K562 (cell line): ENCODE measurements at regions not wholly inside any gene's neighbourhood (a gene's known extent, or its start where the extent isn't known, plus 50 kb on each side); places are given as distances from the start of the nearest gene placed in this dataset.

Source experiments
- ATAC-seq: fragments of 200-7000 bp; cut with Tn5 transposase; 3 replicates; pipeline ENCODE4 v1.9.1; 2020; ENCODE audit warnings: moderate library complexity
- BruUV-seq: library from RNA; stranded (reverse); fragments of 400-500 nt; replicated peaks from 2 replicates; lab custom pipeline; 2021; lab: Mats Ljungman, UMichigan
- CTCF ChIA-PET: fragments of 300-600 bp; formaldehyde crosslinking; extraction: SDS; loops from one replicate; lab custom pipeline; 2021; ENCODE audit warnings: low intra/inter-chr PET ratio; lab: Yijun Ruan, JAX
- POLR2A ChIA-PET: fragments of 300-600, 350-650 bp; sonication (Branson Sonifier 250); formaldehyde crosslinking; extraction: SDS; loops from one replicate; lab custom pipeline; 2021; ENCODE audit warnings: antibody characterized with exemption, inconsistent platforms; lab: Yijun Ruan, JAX
- DNase-seq, 4 experiments: peaks; one replicate each; pipeline versions ENCODE4 v3.0.0 to v3.0.0-alpha.2; 2011 to 2018; ENCODE audit warnings: low spot score in 3 of 4, mixed read lengths in 3 of 4; ENCODE audit errors: extremely low read depth in 1 of 4
- FAIRE-seq: peaks from 2 replicates; lab custom pipeline; 2011; peaks lifted over from hg19 to GRCh38; lab: Jason Lieb, UNC
- H2AFZ ChIP-seq: 2 replicates; pipeline ENCODE4 v1.6.0; 2011; ENCODE audit warnings: low read depth, low read length, control low read depth, inconsistent platforms
- H3K27ac ChIP-seq: fragments of 200-600 bp; 3 replicates; pipeline ENCODE4 v1.8.0; 2011; ENCODE audit warnings: low read depth, mild to moderate bottlenecking, control low read depth, inconsistent platforms, low read length, moderate library complexity, mixed read lengths; ENCODE audit errors: extremely low read depth
- H3K27me3 ChIP-seq, 2 experiments: fragments of 300-600 bp in 1 of 2; 2 replicates in 1 of 2; 3 replicates in 1 of 2; pipeline versions ENCODE4 v1.6.0 to v1.8.0; 2011; ENCODE audit warnings: inconsistent platforms in 2 of 2, low read length in 2 of 2, mild to moderate bottlenecking in 1 of 2, mixed read lengths in 1 of 2, moderate library complexity in 1 of 2; ENCODE audit not compliant: control insufficient read depth in 2 of 2, insufficient read depth in 2 of 2
- H3K36me3 ChIP-seq: fragments of 300-600 bp; 3 replicates; pipeline ENCODE4 v1.8.0; 2011; ENCODE audit warnings: mild to moderate bottlenecking, low read length, inconsistent platforms; ENCODE audit not compliant: control insufficient read depth, insufficient read depth
- H3K4me1 ChIP-seq, 2 experiments: fragments of 200-600 bp in 1 of 2; replicated peaks in 1 of 2; 2 replicates in 1 of 2; 3 replicates in 1 of 2; pipeline versions ENCODE4 v1.5.1 to v1.8.0; 2011; ENCODE audit warnings: inconsistent platforms in 2 of 2, low read length in 2 of 2, mild to moderate bottlenecking in 1 of 2, mixed read lengths in 1 of 2, moderate library complexity in 1 of 2; ENCODE audit not compliant: control insufficient read depth in 2 of 2, insufficient read depth in 2 of 2
- H3K4me2 ChIP-seq: 2 replicates; pipeline ENCODE4 v1.6.1; 2011; ENCODE audit warnings: low read length, control low read depth, inconsistent platforms, mixed read lengths; ENCODE audit not compliant: insufficient read depth
- H3K4me3 ChIP-seq: fragments of 200-600 bp; sonication (generic), shearing (Covaris generic); 2 replicates; pipeline ENCODE4 v1.5.1; 2016; ENCODE audit warnings: control low read depth, inconsistent platforms
- H3K79me2 ChIP-seq: fragments of 200-600 bp; 3 replicates; pipeline ENCODE4 v1.8.0; 2011; ENCODE audit warnings: low read length, inconsistent platforms; ENCODE audit not compliant: control insufficient read depth, insufficient read depth
- H3K9ac ChIP-seq, 2 experiments: 2 replicates each; pipeline versions ENCODE4 v1.6.0 to v1.6.1; 2011; ENCODE audit warnings: low read depth in 2 of 2, low read length in 2 of 2, control low read depth in 1 of 2, inconsistent platforms in 1 of 2, mild to moderate bottlenecking in 1 of 2, mixed read lengths in 1 of 2; ENCODE audit not compliant: insufficient read depth in 1 of 2
- H3K9me1 ChIP-seq: one replicate; pipeline ENCODE4 v1.6.0; 2011; ENCODE audit warnings: inconsistent platforms, mild to moderate bottlenecking, low read length, moderate library complexity; ENCODE audit not compliant: control insufficient read depth, insufficient read depth
- H3K9me3 ChIP-seq: replicated peaks from 2 replicates; pipeline ENCODE4 v1.5.1; 2011; ENCODE audit warnings: low read depth, low read length, inconsistent platforms; ENCODE audit not compliant: control insufficient read depth, insufficient read depth
- H4K20me1 ChIP-seq: replicated peaks from 2 replicates; pipeline ENCODE4 v1.6.1; 2011; ENCODE audit warnings: low read length, inconsistent platforms, mixed read lengths; ENCODE audit not compliant: control insufficient read depth, insufficient read depth
- BRCA1 ChIP-seq, 2 experiments: fragments of 450-650 bp in 1 of 2; sonication (generic) in 1 of 2; formaldehyde crosslinking in 1 of 2; IDR thresholded peaks; 2 replicates each; pipeline versions ENCODE4 v1.5.0 to v1.6.1; 2017 to 2020; ENCODE audit warnings: mild to moderate bottlenecking in 1 of 2, missing genetic modification reagents in 1 of 2
- CCAR2 ChIP-seq: fragments of 200-400 bp; formaldehyde crosslinking; IDR thresholded peaks from 2 replicates; pipeline ENCODE4 v1.6.1; 2017; ENCODE audit warnings: mild to moderate bottlenecking, low read depth, low read length
- CHD1 ChIP-seq: fragments of 200-600 bp; sonication (generic); IDR thresholded peaks from one replicate; pipeline ENCODE4 v1.6.1; 2012; ENCODE audit warnings: mild to moderate bottlenecking, moderate library complexity, low read length, inconsistent platforms
- ESRRA ChIP-seq: fragments of 450-650 bp; IDR thresholded peaks from 2 replicates; pipeline ENCODE4 v1.6.1; 2014; ENCODE audit warnings: low read depth, mild to moderate bottlenecking, moderate library complexity, borderline replicate concordance
- HNRNPLL ChIP-seq: fragments of 200-400 bp; formaldehyde crosslinking; IDR thresholded peaks from 2 replicates; pipeline ENCODE4 v1.6.1; 2017; ENCODE audit warnings: low read length, low read depth, mild to moderate bottlenecking; ENCODE audit not compliant: poor library complexity, severe bottlenecking
- KLF1 ChIP-seq: fragments of 450-650 bp; IDR thresholded peaks from 2 replicates; pipeline ENCODE4 v1.6.1; 2016; ENCODE audit warnings: missing genetic modification characterization, missing compliant biosample characterization
- NR0B1 ChIP-seq: fragments of 450-650 bp; IDR thresholded peaks from one replicate; pipeline ENCODE4 v1.6.1; 2018; ENCODE audit warnings: mild to moderate bottlenecking, moderate library complexity; ENCODE audit not compliant: partially characterized antibody
- RFX7 ChIP-seq: fragments of 250-450 bp; sonication (Bioruptor Pico); IDR thresholded peaks from 2 replicates; pipeline ENCODE4 v1.5.1; 2021; ENCODE audit warnings: mild to moderate bottlenecking
- ZBTB40 ChIP-seq, 2 experiments: fragments of 450-650 bp in 1 of 2; sonication (generic) in 1 of 2; formaldehyde crosslinking in 1 of 2; IDR thresholded peaks; 2 replicates each; pipeline versions ENCODE4 v1.7.1 to v1.9.0; 2016 to 2022; ENCODE audit warnings: inconsistent platforms in 1 of 2, mild to moderate bottlenecking in 1 of 2, missing genetic modification reagents in 1 of 2
- ZEB2 ChIP-seq: fragments of 450-650 bp; IDR thresholded peaks from 2 replicates; pipeline ENCODE4 v1.6.1; 2016
- ZNF140 ChIP-seq: fragments of 250-450 bp; sonication (Bioruptor Pico); IDR thresholded peaks from 2 replicates; pipeline ENCODE4 v1.8.0; 2021; ENCODE audit warnings: moderate library complexity, mild to moderate bottlenecking, inconsistent platforms
- ZNF212 ChIP-seq: fragments of 450-650 bp; formaldehyde crosslinking; IDR thresholded peaks from 2 replicates; pipeline ENCODE4 v1.4.0; 2020; ENCODE audit warnings: mild to moderate bottlenecking
- ZNF696 ChIP-seq: fragments of 250-450 bp; sonication (Bioruptor Pico); conservative IDR thresholded peaks from 2 replicates; pipeline ENCODE4 v1.4.0; 2020; ENCODE audit warnings: mild to moderate bottlenecking, moderate library complexity
- WGBS: fragments of 100-300 bp; shearing (Covaris generic); methylation state at CpG from one replicate; pipeline ENCODE4 v1.1.6; 2016; ENCODE audit warnings: low coverage, mixed read lengths; ENCODE audit not compliant: insufficient coverage; ENCODE audit errors: missing lambda C conversion rate; 5-methylcytosine and 5-hydroxymethylcytosine counted together
- in situ Hi-C: fragments of 300-500 bp; cut with MboI; formaldehyde crosslinking; loops from 4 replicates; pipeline ENCODE4 v1.15.0; 2018; ENCODE audit warnings: inconsistent platforms, mixed read lengths
- intact Hi-C: fragments of 100-400 bp; cut with micrococcal nuclease; formaldehyde crosslinking; loops from 2 replicates; pipeline ENCODE4 v1.14.2; 2022

DNA sequence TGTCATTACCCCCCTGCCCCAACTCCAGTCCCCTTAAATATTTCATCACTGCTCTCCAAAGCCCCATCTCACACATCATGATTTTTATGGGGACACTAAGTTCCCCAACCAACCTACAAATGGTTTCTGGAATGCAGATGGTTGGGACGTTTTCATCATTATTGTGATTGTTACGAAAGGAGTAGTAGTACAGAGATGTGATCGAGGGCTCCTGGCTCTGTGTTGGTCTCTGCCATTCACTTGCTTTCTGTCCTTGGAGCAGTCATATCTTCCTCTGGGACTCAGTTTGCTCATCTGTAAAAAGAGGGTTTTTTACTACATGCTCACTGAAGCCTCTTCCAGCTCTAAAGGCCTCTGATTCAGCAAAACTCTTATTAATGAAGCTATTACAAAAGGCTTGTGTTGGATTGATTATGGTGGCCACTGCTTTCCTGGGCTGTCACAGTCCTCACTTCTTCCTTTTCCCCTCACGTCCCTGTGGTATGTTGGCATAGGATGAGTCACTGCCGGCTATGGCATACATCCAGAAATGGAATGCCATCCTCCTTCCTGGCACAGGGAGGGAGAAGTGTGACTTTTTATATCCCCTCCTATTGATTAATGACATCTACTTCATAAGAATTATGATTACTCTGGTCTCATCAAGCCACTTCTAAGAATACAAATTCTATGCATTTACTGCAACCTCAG is 593.7 kb downstream of the METTL15 start:
- Histone ChIP-seq H3K9me3 (no peaks in the 10 kb centered on the region), H3K9ac (no peak overlapping the region), H3K4me1 (no peaks in the 10 kb centered on the region), H2AFZ (no peak overlapping the region), H3K79me2 (no peaks in the 10 kb centered on the region), H3K36me3 (no peaks in the 10 kb centered on the region), H3K4me2 (no peak overlapping the region), H3K4me3 (no peak overlapping the region), H3K27ac (no peak overlapping the region), H3K9me1 (no peaks in the 10 kb centered on the region), H4K20me1 (no peaks in the 10 kb centered on the region), H3K27me3 (no peaks in the 10 kb centered on the region)
- CTCF ChIA-PET = no interaction called here
- POLR2A ChIA-PET = no interaction called here
- 0% methylated on average over 5 of the region's 5 CpGs for WGBS
- BruUV-seq = no TSS peak
- DNase-seq (no peak), ATAC-seq (no peak), FAIRE-seq (no peak)
- in situ Hi-C loops = no loop called here
- intact Hi-C loops = no loop called here
- TF ChIP-seq NR0B1 (no peak), HNRNPLL (no peak), BRCA1 (IDR thresholded peaks at IDR 0.05) (no peak), BRCA1 (CRISPR knock-in tag; IDR thresholded peaks at IDR 0.05) (no peak), CCAR2 (no peak), ESRRA (no peak), ZNF212 (CRISPR knock-in tag) (no peak), ZBTB40 (IDR thresholded peaks at IDR 0.05) (no peak), ZBTB40 (CRISPR knock-in tag; IDR thresholded peaks at IDR 0.05) (no peak), KLF1 (tag) (no peak), ZNF140 (no peak), ZNF696 (CRISPR knock-in tag) (no peak), ZEB2 (no peak), RFX7 (CRISPR knock-in tag) (no peak), CHD1 (no peak)
